Naive B cell (primary cell): ENCODE measurements at regions not wholly inside any gene's neighbourhood (a gene's known extent, or its start where the extent isn't known, plus 50 kb on each side); places are given as distances from the start of the nearest gene placed in this dataset.

Experiments used
- ATAC-seq, 2 donors: fragments of 150-1000 bp; cut with Tn5 transposase; 2 replicates each; pipeline ENCODE4 v1.10.0; 2021; ENCODE audit warnings: low read depth in 2 of 2, mild to moderate bottlenecking in 2 of 2, moderate library complexity in 2 of 2
- DNase-seq: peaks from one replicate; pipeline ENCODE4 v3.0.0; 2022
- H3K27ac Mint-ChIP-seq, 6 donors: one replicate each; pipeline ENCODE4 v1.8.0; 2020 to 2022; ENCODE audit warnings: mild to moderate bottlenecking in 6 of 6, mixed read lengths in 6 of 6, moderate library complexity in 5 of 6, inconsistent platforms in 2 of 6
- H3K27me3 Mint-ChIP-seq, 3 donors: one replicate each; pipeline ENCODE4 v1.8.0; 2021 to 2022; ENCODE audit warnings: mixed read lengths in 3 of 3, mild to moderate bottlenecking in 1 of 3
- H3K36me3 Mint-ChIP-seq, 2 donors: one replicate each; pipeline ENCODE4 v1.8.0; 2020 to 2022; ENCODE audit warnings: mixed read lengths in 2 of 2, inconsistent platforms in 1 of 2, mild to moderate bottlenecking in 1 of 2
- H3K4me1 Mint-ChIP-seq, 3 donors: one replicate each; pipeline ENCODE4 v1.8.0; 2020 to 2022; ENCODE audit warnings: mixed read lengths in 3 of 3, inconsistent platforms in 1 of 3, mild to moderate bottlenecking in 1 of 3, moderate library complexity in 1 of 3
- H3K4me3 Mint-ChIP-seq, 8 donors: one replicate each; pipeline ENCODE4 v1.8.0; 2020 to 2022; ENCODE audit warnings: mild to moderate bottlenecking in 8 of 8, mixed read lengths in 8 of 8, moderate library complexity in 8 of 8, inconsistent platforms in 2 of 8
- H3K9me3 Mint-ChIP-seq, 7 donors: one replicate each; pipeline ENCODE4 v1.8.0; 2020 to 2022; ENCODE audit warnings: mixed read lengths in 7 of 7, mild to moderate bottlenecking in 5 of 7, inconsistent platforms in 2 of 7, moderate library complexity in 1 of 7

GRCh38 chr3:84566256-84566655 lies 392.5 kb upstream of the CADM2 start:
- Mint-ChIP-seq H3K27ac (no peak overlapping the region), H3K36me3 (no peaks in the 10 kb centered on the region), H3K9me3 (peaks cover 0 to 4% (median 0%) of the 10 kb centered on the region in 7 donors), H3K4me1 (no peaks in the 10 kb centered on the region), H3K27me3 (no peaks in the 10 kb centered on the region), H3K4me3 (no peak overlapping the region)
- ATAC-seq (no peak), DNase-seq (no peak)

- ATAC-seq (no peak), DNase-seq (no peak)
- H3K27ac Mint-ChIP-seq = no peak overlapping the region
- peaks cover 0 to 4% (median 3%) of the 10 kb centered on the region in 7 donors for H3K9me3 Mint-ChIP-seq
- H3K4me3 Mint-ChIP-seq = no peak overlapping the region
- no peaks in the 10 kb centered on the region for H3K36me3 Mint-ChIP-seq
- H3K27me3 Mint-ChIP-seq = no peaks in the 10 kb centered on the region
- no peaks in the 10 kb centered on the region for H3K4me1 Mint-ChIP-seq
Measured at GRCh38 chr3:84567796-84568195, 391.0 kb upstream of the CADM2 start.

- Mint-ChIP-seq H3K4me3 (no peak overlapping the region), H3K36me3 (no peaks in the 10 kb centered on the region), H3K27me3 (no peaks in the 10 kb centered on the region), H3K27ac (no peak overlapping the region), H3K9me3 (peaks cover 2 to 28% (median 9%) of the 10 kb centered on the region in 7 donors), H3K4me1 (no peaks in the 10 kb centered on the region)
- no peak for ATAC-seq
- no peak for DNase-seq
Measured at GRCh38 chr3:84573962-84574361, 384.8 kb upstream of the CADM2 start.

DNA sequence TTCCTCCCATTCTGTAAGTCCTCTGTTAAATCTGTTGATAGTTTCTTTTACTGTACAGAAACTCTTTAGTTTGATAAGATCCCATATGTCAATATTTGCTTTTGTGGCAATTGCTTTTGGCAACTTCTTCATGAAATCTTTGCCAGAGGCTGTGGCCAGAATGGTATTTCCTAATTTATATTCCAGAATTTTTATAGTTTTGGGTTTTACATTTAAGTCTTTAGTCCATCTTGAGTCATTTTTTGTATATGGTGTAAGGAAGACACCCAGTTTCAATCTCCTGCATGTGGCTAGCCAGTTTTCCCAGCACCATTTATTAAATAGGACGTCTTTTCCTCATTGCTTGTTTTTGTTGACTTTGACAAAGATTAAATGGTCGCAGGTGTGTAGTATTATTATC lies 372.4 kb upstream of the CADM2 start:
- Mint-ChIP-seq H3K36me3 (no peaks in the 10 kb centered on the region), H3K27me3 (no peaks in the 10 kb centered on the region), H3K4me1 (no peaks in the 10 kb centered on the region), H3K4me3 (no peak overlapping the region), H3K27ac (no peak overlapping the region), H3K9me3 (peaks cover 0 to 5% (median 2%) of the 10 kb centered on the region in 7 donors)
- ATAC-seq = no peak
- no peak for DNase-seq

DNA sequence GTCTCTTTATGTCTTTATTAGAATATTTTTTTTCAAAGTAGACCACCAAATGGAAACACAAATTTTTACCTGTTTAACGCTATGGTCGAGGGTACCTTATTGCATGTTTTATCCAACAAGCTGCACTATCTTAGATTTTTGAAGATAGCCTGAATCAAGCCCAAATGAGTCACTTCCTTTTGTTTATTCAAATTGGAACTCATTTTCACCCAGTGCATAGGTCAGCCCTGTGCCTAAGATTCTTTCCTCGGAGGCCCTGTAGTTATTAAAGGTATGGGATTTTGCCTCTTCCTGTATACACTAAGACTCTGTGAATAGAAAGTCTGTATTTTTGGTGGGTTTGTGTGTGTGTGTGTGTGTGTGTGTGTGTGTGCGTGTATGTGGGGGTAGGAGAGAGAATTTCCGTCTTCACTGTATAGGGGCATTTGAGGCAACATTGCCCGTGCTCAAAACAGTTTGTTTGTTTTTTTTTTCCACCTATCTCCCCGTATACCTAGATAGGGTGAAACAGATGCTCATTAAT lies 358.0 kb upstream of the CADM2 start:
- DNase-seq (no peak), ATAC-seq (no peak)
- Mint-ChIP-seq H3K27me3 (no peaks in the 10 kb centered on the region), H3K4me3 (no peak overlapping the region), H3K36me3 (no peaks in the 10 kb centered on the region), H3K4me1 (no peaks in the 10 kb centered on the region), H3K9me3 (peaks cover 0 to 6% (median 4%) of the 10 kb centered on the region in 7 donors), H3K27ac (no peak overlapping the region)

- DNase-seq = no peak
Measured at GRCh38 chr3:84601303-84601702, 357.5 kb upstream of the CADM2 start.

GRCh38 chr3:84621823-84622222 lies 337.0 kb upstream of the CADM2 start:
- Mint-ChIP-seq H3K4me1 (no peaks in the 10 kb centered on the region), H3K4me3 (no peak overlapping the region), H3K27ac (no peak overlapping the region), H3K9me3 (peaks cover 4 to 21% (median 10%) of the 10 kb centered on the region in 7 donors), H3K27me3 (no peaks in the 10 kb centered on the region), H3K36me3 (no peaks in the 10 kb centered on the region)
- DNase-seq = no peak
- ATAC-seq = no peak

More at GRCh38 chr3:84601303-84601702, 357.5 kb upstream of the CADM2 start:
- H3K27ac Mint-ChIP-seq = no peak overlapping the region
- no peaks in the 10 kb centered on the region for H3K4me1 Mint-ChIP-seq
- ATAC-seq = no peak
- H3K4me3 Mint-ChIP-seq = no peak overlapping the region
- H3K9me3 Mint-ChIP-seq = peaks cover 0 to 6% (median 3%) of the 10 kb centered on the region in 7 donors
- H3K27me3 Mint-ChIP-seq = no peaks in the 10 kb centered on the region
- no peaks in the 10 kb centered on the region for H3K36me3 Mint-ChIP-seq

DNA sequence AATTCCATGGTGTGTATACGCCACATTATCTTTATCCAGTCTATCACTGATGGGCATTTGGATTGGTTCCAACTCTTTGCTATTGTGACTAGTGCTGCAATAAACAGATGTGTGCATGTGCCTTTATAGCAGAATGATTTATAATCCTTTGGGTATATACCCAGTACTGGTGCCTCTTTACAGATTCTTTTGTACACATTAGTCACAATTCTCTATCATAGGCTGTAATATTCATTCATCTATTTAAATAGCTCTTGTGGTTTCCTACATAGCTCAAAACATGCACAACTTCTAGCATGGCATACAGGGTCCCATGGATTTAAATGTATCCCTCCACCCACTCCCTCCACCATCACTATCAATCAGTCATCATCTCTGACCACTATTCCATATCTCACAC lies 324.1 kb upstream of the CADM2 start:
- no peak overlapping the region for H3K27ac Mint-ChIP-seq
- H3K36me3 Mint-ChIP-seq = no peaks in the 10 kb centered on the region
- DNase-seq (no peak), ATAC-seq (no peak)
- no peak overlapping the region for H3K4me3 Mint-ChIP-seq
- H3K9me3 Mint-ChIP-seq = peaks cover 0 to 10% (median 7%) of the 10 kb centered on the region in 7 donors
- no peaks in the 10 kb centered on the region for H3K4me1 Mint-ChIP-seq
- H3K27me3 Mint-ChIP-seq = no peaks in the 10 kb centered on the region

GRCh38 chr3:84637272-84637671 lies 321.5 kb upstream of the CADM2 start:
- Mint-ChIP-seq H3K36me3 (no peaks in the 10 kb centered on the region), H3K4me1 (no peaks in the 10 kb centered on the region), H3K27ac (no peak overlapping the region), H3K4me3 (no peak overlapping the region), H3K27me3 (no peaks in the 10 kb centered on the region), H3K9me3 (peaks cover 0 to 15% (median 10%) of the 10 kb centered on the region in 7 donors)
- no peak for ATAC-seq
- DNase-seq = no peak

- Mint-ChIP-seq H3K9me3 (peaks cover 0 to 11% (median 0%) of the 10 kb centered on the region in 7 donors), H3K27ac (no peak overlapping the region), H3K27me3 (no peaks in the 10 kb centered on the region), H3K4me1 (no peaks in the 10 kb centered on the region), H3K4me3 (peak overlapping the region in 1 of 8 donors; percentile 12), H3K36me3 (no peaks in the 10 kb centered on the region)
- DNase-seq = no peak
- no peak for ATAC-seq
Measured at GRCh38 chr3:84666468-84666867, 292.3 kb upstream of the CADM2 start.

GRCh38 chr3:84679211-84679610 lies 279.6 kb upstream of the CADM2 start:
- H3K4me3 Mint-ChIP-seq = no peak overlapping the region
- peaks cover 0 to 6% (median 0%) of the 10 kb centered on the region in 3 donors for H3K27me3 Mint-ChIP-seq
- no peak for DNase-seq
- H3K27ac Mint-ChIP-seq = peak overlapping the region in 1 of 6 donors; percentile 70
- H3K4me1 Mint-ChIP-seq = no peaks in the 10 kb centered on the region
- H3K9me3 Mint-ChIP-seq = peaks cover 0 to 6% (median 2%) of the 10 kb centered on the region in 7 donors
- ATAC-seq = no peak
- no peaks in the 10 kb centered on the region for H3K36me3 Mint-ChIP-seq

- DNase-seq (no peak), ATAC-seq (no peak)
- peak overlapping the region in 1 of 6 donors; percentile 14 for H3K27ac Mint-ChIP-seq
- peaks cover 0 to 6% (median 0%) of the 10 kb centered on the region in 3 donors for H3K27me3 Mint-ChIP-seq
- peaks cover 0 to 6% (median 2%) of the 10 kb centered on the region in 7 donors for H3K9me3 Mint-ChIP-seq
- no peak overlapping the region for H3K4me3 Mint-ChIP-seq
- H3K4me1 Mint-ChIP-seq = no peaks in the 10 kb centered on the region
- no peaks in the 10 kb centered on the region for H3K36me3 Mint-ChIP-seq
Measured at GRCh38 chr3:84680700-84681099, 278.1 kb upstream of the CADM2 start.

DNA sequence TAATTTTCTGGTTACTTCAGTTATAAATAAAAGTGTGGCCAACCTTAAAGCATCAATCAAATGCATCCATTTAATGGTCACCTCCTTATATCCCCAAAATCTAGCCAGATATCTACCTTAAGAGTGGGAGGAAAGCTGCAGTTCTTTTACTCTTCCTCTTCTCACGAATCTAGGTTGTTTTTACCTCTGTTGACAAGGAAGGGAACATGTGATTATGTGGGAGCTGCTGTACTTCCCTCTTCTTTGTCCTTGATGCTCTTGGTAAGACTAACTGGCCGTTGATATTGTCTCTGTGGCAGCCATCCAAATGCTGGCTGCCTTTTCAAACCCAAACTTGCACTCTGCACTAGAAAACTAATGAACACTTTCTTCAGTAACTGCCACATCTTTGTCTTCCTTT lies 275.3 kb upstream of the CADM2 start:
- Mint-ChIP-seq H3K4me1 (no peaks in the 10 kb centered on the region), H3K9me3 (peaks cover 0 to 6% (median 0%) of the 10 kb centered on the region in 7 donors), H3K27me3 (peaks cover 0 to 4% (median 0%) of the 10 kb centered on the region in 3 donors), H3K4me3 (no peak overlapping the region), H3K36me3 (no peaks in the 10 kb centered on the region), H3K27ac (no peak overlapping the region)
- no peak for ATAC-seq
- DNase-seq = no peak

DNA sequence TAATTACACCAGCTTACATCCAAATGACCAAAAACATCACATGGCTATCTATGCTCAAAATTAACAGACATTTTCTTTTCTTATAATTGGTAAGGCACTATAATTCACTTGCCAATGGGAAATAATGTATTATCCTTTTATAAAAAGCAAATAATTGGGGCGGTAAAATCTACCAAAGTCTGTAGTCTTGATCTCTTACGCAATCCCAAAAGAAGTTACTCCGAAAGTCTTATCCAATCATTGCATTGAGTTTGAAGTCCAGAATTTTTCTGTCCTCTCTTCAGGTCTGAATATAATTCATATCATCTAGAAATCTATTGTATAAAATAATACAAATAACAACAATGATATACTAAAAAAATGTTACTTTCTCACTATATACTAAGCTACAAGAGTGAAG lies 273.3 kb upstream of the CADM2 start:
- DNase-seq (no peak), ATAC-seq (no peak)
- Mint-ChIP-seq H3K36me3 (no peaks in the 10 kb centered on the region), H3K27me3 (peaks cover 0 to 4% (median 0%) of the 10 kb centered on the region in 3 donors), H3K4me3 (no peak overlapping the region), H3K9me3 (peaks cover 0 to 4% (median under 1%) of the 10 kb centered on the region in 7 donors), H3K27ac (no peak overlapping the region), H3K4me1 (no peaks in the 10 kb centered on the region)

GRCh38 chr3:84692261-84692660 lies 266.5 kb upstream of the CADM2 start:
- DNase-seq (no peak), ATAC-seq (no peak)
- Mint-ChIP-seq H3K36me3 (no peaks in the 10 kb centered on the region), H3K27ac (peak overlapping the region in 1 of 6 donors; percentile 77), H3K4me3 (peak overlapping the region in 1 of 8 donors; percentile 12), H3K27me3 (peaks cover 0 to 4% (median 0%) of the 10 kb centered on the region in 3 donors), H3K4me1 (no peaks in the 10 kb centered on the region), H3K9me3 (peaks cover 0 to 10% (median 3%) of the 10 kb centered on the region in 7 donors)
